K562 (cell line): ENCODE measurements at regions not wholly inside any gene's neighbourhood (a gene's known extent, or its start where the extent isn't known, plus 50 kb on each side); places are given as distances from the start of the nearest gene placed in this dataset.

ENCODE experiments used
- ATAC-seq: fragments of 200-7000 bp; cut with Tn5 transposase; 3 replicates; pipeline ENCODE4 v1.9.1; 2020; ENCODE audit warnings: moderate library complexity
- BruUV-seq: library from RNA; stranded (reverse); fragments of 400-500 nt; replicated peaks from 2 replicates; lab custom pipeline; 2021; lab: Mats Ljungman, UMichigan
- CTCF ChIA-PET: fragments of 300-600 bp; formaldehyde crosslinking; extraction: SDS; loops from one replicate; lab custom pipeline; 2021; ENCODE audit warnings: low intra/inter-chr PET ratio; lab: Yijun Ruan, JAX
- POLR2A ChIA-PET: fragments of 300-600, 350-650 bp; sonication (Branson Sonifier 250); formaldehyde crosslinking; extraction: SDS; loops from one replicate; lab custom pipeline; 2021; ENCODE audit warnings: antibody characterized with exemption, inconsistent platforms; lab: Yijun Ruan, JAX
- DNase-seq, 4 experiments: peaks; one replicate each; pipeline versions ENCODE4 v3.0.0 to v3.0.0-alpha.2; 2011 to 2018; ENCODE audit warnings: low spot score in 3 of 4, mixed read lengths in 3 of 4; ENCODE audit errors: extremely low read depth in 1 of 4
- FAIRE-seq: peaks from 2 replicates; lab custom pipeline; 2011; peaks lifted over from hg19 to GRCh38; lab: Jason Lieb, UNC
- H2AFZ ChIP-seq: 2 replicates; pipeline ENCODE4 v1.6.0; 2011; ENCODE audit warnings: low read depth, low read length, control low read depth, inconsistent platforms
- H3K27ac ChIP-seq: fragments of 200-600 bp; 3 replicates; pipeline ENCODE4 v1.8.0; 2011; ENCODE audit warnings: low read depth, mild to moderate bottlenecking, control low read depth, inconsistent platforms, low read length, moderate library complexity, mixed read lengths; ENCODE audit errors: extremely low read depth
- H3K27me3 ChIP-seq, 2 experiments: fragments of 300-600 bp in 1 of 2; 2 replicates in 1 of 2; 3 replicates in 1 of 2; pipeline versions ENCODE4 v1.6.0 to v1.8.0; 2011; ENCODE audit warnings: inconsistent platforms in 2 of 2, low read length in 2 of 2, mild to moderate bottlenecking in 1 of 2, mixed read lengths in 1 of 2, moderate library complexity in 1 of 2; ENCODE audit not compliant: control insufficient read depth in 2 of 2, insufficient read depth in 2 of 2
- H3K36me3 ChIP-seq: fragments of 300-600 bp; 3 replicates; pipeline ENCODE4 v1.8.0; 2011; ENCODE audit warnings: mild to moderate bottlenecking, low read length, inconsistent platforms; ENCODE audit not compliant: control insufficient read depth, insufficient read depth
- H3K4me1 ChIP-seq, 2 experiments: fragments of 200-600 bp in 1 of 2; replicated peaks in 1 of 2; 2 replicates in 1 of 2; 3 replicates in 1 of 2; pipeline versions ENCODE4 v1.5.1 to v1.8.0; 2011; ENCODE audit warnings: inconsistent platforms in 2 of 2, low read length in 2 of 2, mild to moderate bottlenecking in 1 of 2, mixed read lengths in 1 of 2, moderate library complexity in 1 of 2; ENCODE audit not compliant: control insufficient read depth in 2 of 2, insufficient read depth in 2 of 2
- H3K4me2 ChIP-seq: 2 replicates; pipeline ENCODE4 v1.6.1; 2011; ENCODE audit warnings: low read length, control low read depth, inconsistent platforms, mixed read lengths; ENCODE audit not compliant: insufficient read depth
- H3K4me3 ChIP-seq: fragments of 200-600 bp; sonication (generic), shearing (Covaris generic); 2 replicates; pipeline ENCODE4 v1.5.1; 2016; ENCODE audit warnings: control low read depth, inconsistent platforms
- H3K79me2 ChIP-seq: fragments of 200-600 bp; 3 replicates; pipeline ENCODE4 v1.8.0; 2011; ENCODE audit warnings: low read length, inconsistent platforms; ENCODE audit not compliant: control insufficient read depth, insufficient read depth
- H3K9ac ChIP-seq, 2 experiments: 2 replicates each; pipeline versions ENCODE4 v1.6.0 to v1.6.1; 2011; ENCODE audit warnings: low read depth in 2 of 2, low read length in 2 of 2, control low read depth in 1 of 2, inconsistent platforms in 1 of 2, mild to moderate bottlenecking in 1 of 2, mixed read lengths in 1 of 2; ENCODE audit not compliant: insufficient read depth in 1 of 2
- H3K9me1 ChIP-seq: one replicate; pipeline ENCODE4 v1.6.0; 2011; ENCODE audit warnings: inconsistent platforms, mild to moderate bottlenecking, low read length, moderate library complexity; ENCODE audit not compliant: control insufficient read depth, insufficient read depth
- H3K9me3 ChIP-seq: replicated peaks from 2 replicates; pipeline ENCODE4 v1.5.1; 2011; ENCODE audit warnings: low read depth, low read length, inconsistent platforms; ENCODE audit not compliant: control insufficient read depth, insufficient read depth
- H4K20me1 ChIP-seq: replicated peaks from 2 replicates; pipeline ENCODE4 v1.6.1; 2011; ENCODE audit warnings: low read length, inconsistent platforms, mixed read lengths; ENCODE audit not compliant: control insufficient read depth, insufficient read depth
- ZNF518B ChIP-seq: fragments of 250-450 bp; sonication (Bioruptor Pico); IDR thresholded peaks from 2 replicates; pipeline ENCODE4 v1.5.0; 2021; ENCODE audit warnings: mild to moderate bottlenecking, moderate library complexity
- ZNF609 ChIP-seq: sonication (generic); formaldehyde crosslinking; IDR thresholded peaks from 2 replicates; pipeline ENCODE4 v1.8.1; 2023; ENCODE audit warnings: missing genetic modification reagents, mild to moderate bottlenecking, borderline replicate concordance
- WGBS: fragments of 100-300 bp; shearing (Covaris generic); methylation state at CpG from one replicate; pipeline ENCODE4 v1.1.6; 2016; ENCODE audit warnings: low coverage, mixed read lengths; ENCODE audit not compliant: insufficient coverage; ENCODE audit errors: missing lambda C conversion rate; 5-methylcytosine and 5-hydroxymethylcytosine counted together
- in situ Hi-C: fragments of 300-500 bp; cut with MboI; formaldehyde crosslinking; loops from 4 replicates; pipeline ENCODE4 v1.15.0; 2018; ENCODE audit warnings: inconsistent platforms, mixed read lengths
- intact Hi-C: fragments of 100-400 bp; cut with micrococcal nuclease; formaldehyde crosslinking; loops from 2 replicates; pipeline ENCODE4 v1.14.2; 2022

GRCh38 chr12:12008931-12009611 is 61.7 kb upstream of the BCL2L14 start:
- Histone ChIP-seq H2AFZ (no peak overlapping the region), H3K9me3 (no peaks in the 10 kb centered on the region), H3K27ac (no peak overlapping the region), H3K79me2 (no peaks in the 10 kb centered on the region), H3K4me2 (no peak overlapping the region), H3K9ac (no peak overlapping the region), H3K36me3 (no peaks in the 10 kb centered on the region), H3K4me3 (no peak overlapping the region), H3K9me1 (no peaks in the 10 kb centered on the region), H3K27me3 (peaks cover 0 to 10% of the 10 kb centered on the region in 2 experiments; a peak in 2 of 5 replicates), H4K20me1 (no peaks in the 10 kb centered on the region), H3K4me1 (peaks cover 4 to 7% of the 10 kb centered on the region in 2 experiments; a peak in 3 of 5 replicates)
- BruUV-seq = no TSS peak
- DNase-seq = no peak
- in situ Hi-C loops (no loop called here), intact Hi-C loops (no loop called here)
- TF ChIP-seq ZNF609 (no peak), ZNF518B (CRISPR knock-in tag) (no peak)
- no peak for FAIRE-seq
- 19% methylated on average over 13 of the region's 13 CpGs for WGBS
- ChIA-PET POLR2A (no interaction called here), CTCF (no interaction called here)
- ATAC-seq = no peak
